ENCODE measurements at regions not wholly inside any gene's neighbourhood (a gene's known extent, or its start where the extent isn't known, plus 50 kb on each side); places are given as distances from the start of the nearest gene placed in this dataset.
"Not testable (repeated sequence)": the region's sequence is repeated elsewhere in the genome, so short reads cannot be mapped to it uniquely, and the experiment has no call there.

DNA sequence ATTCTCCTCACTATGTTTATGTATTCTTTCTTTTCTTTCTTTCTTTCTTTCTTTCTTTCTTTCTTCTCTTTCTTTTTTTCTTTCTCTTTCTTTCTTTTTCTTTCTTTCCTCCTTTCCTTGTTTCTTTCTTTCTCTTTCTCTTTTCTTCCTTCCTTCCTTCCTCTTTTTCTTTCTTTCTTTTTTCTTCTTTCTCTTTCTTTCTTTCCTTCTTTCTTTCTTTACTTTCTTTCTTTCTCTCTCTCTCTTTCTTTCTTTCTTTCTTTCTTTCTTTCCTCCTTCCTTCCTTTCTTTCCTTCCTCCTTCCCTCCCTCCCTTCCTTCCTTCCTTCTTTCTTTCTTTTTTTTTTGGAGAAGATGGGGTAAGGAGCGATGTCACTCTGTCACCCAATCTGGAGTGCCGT is 1405.5 kb downstream of the SLITRK5 start:
- ChIA-PET POLR2A (ENCODE audit: low non-redundant PET) (no interaction called here), CTCF (no interaction called here)
- intact Hi-C loops (cut with micrococcal nuclease; ENCODE audit: unreplicated experiment) = no loop called here
- H3K27me3 ChIP-seq (replicated peaks; ENCODE audit: insufficient read depth, low read depth, low read length, poor library complexity) = no peaks in the 10 kb centered on the region
- no peak for TF ChIP-seq EZH2 (IDR thresholded peaks at IDR 0.05; ENCODE audit: borderline replicate concordance, low read depth, low read length, poor library complexity, severe bottlenecking)
- TF ChIP-seq, protein P1, sequence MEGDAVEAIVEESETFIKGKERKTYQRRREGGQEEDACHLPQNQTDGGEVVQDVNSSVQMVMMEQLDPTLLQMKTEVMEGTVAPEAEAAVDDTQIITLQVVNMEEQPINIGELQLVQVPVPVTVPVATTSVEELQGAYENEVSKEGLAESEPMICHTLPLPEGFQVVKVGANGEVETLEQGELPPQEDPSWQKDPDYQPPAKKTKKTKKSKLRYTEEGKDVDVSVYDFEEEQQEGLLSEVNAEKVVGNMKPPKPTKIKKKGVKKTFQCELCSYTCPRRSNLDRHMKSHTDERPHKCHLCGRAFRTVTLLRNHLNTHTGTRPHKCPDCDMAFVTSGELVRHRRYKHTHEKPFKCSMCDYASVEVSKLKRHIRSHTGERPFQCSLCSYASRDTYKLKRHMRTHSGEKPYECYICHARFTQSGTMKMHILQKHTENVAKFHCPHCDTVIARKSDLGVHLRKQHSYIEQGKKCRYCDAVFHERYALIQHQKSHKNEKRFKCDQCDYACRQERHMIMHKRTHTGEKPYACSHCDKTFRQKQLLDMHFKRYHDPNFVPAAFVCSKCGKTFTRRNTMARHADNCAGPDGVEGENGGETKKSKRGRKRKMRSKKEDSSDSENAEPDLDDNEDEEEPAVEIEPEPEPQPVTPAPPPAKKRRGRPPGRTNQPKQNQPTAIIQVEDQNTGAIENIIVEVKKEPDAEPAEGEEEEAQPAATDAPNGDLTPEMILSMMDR (conservative IDR thresholded peaks at IDR 0.05; ENCODE audit: low read depth, low read length) = no peak
- no TSS peak for BruUV-seq (replicated peaks)
- no peaks in the 10 kb centered on the region for H3K36me3 ChIP-seq (ENCODE audit: insufficient read depth, low read length, poor library complexity, severe bottlenecking)
- no peak for DNase-seq (ENCODE audit: low spot score)
- no peaks in the 10 kb centered on the region for H3K9me3 ChIP-seq (ENCODE audit: low read depth, low read length, poor library complexity, severe bottlenecking)
- H3K4me3 ChIP-seq (ENCODE audit: low read depth, low read length, poor library complexity, severe bottlenecking) = no peak overlapping the region
- H3K4me1 ChIP-seq (ENCODE audit: insufficient read depth, low read length, poor library complexity, severe bottlenecking) = no peaks in the 10 kb centered on the region
- H3K27ac ChIP-seq (ENCODE audit: low read depth, low read length, poor library complexity, severe bottlenecking) = no peak overlapping the region

DNA sequence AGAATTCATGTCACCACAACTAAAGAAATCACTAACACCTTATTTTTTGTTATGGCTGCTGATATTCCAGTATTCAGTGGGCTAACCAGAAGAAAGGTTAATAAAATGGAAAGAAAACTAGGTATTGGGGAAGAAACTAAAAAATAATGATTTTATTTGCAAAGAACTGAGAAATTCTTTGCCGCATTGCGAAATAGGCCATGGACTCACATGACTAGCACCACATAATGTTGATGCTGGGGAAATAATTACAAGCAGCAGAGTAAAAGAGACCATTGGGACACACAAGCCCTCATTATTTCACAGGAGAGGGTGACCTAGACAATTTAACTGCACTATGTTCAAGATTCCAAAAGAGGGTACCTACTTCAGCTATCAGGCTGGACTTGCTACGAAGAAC is 1411.5 kb downstream of the SLITRK5 start:
- POLR2A ChIA-PET (ENCODE audit: low non-redundant PET) = no interaction called here
- TF ChIP-seq, protein P1 (conservative IDR thresholded peaks at IDR 0.05; ENCODE audit: low read depth, low read length) = no peak
- no peak for TF ChIP-seq EZH2 (IDR thresholded peaks at IDR 0.05; ENCODE audit: borderline replicate concordance, low read depth, low read length, poor library complexity, severe bottlenecking)
- no peaks in the 10 kb centered on the region for H3K9me3 ChIP-seq (ENCODE audit: low read depth, low read length, poor library complexity, severe bottlenecking)
- H3K36me3 ChIP-seq (ENCODE audit: insufficient read depth, low read length, poor library complexity, severe bottlenecking) = no peaks in the 10 kb centered on the region
- no TSS peak for BruUV-seq (replicated peaks)
- CTCF ChIA-PET = no interaction called here
- no peak overlapping the region for H3K4me3 ChIP-seq (ENCODE audit: low read depth, low read length, poor library complexity, severe bottlenecking)
- H3K27ac ChIP-seq (ENCODE audit: low read depth, low read length, poor library complexity, severe bottlenecking) = no peak overlapping the region
- intact Hi-C loops (cut with micrococcal nuclease; ENCODE audit: unreplicated experiment) = no loop called here
- DNase-seq (ENCODE audit: low spot score) = no peak
- H3K27me3 ChIP-seq (replicated peaks; ENCODE audit: insufficient read depth, low read depth, low read length, poor library complexity) = no peaks in the 10 kb centered on the region
- no peaks in the 10 kb centered on the region for H3K4me1 ChIP-seq (ENCODE audit: insufficient read depth, low read length, poor library complexity, severe bottlenecking)

DNA sequence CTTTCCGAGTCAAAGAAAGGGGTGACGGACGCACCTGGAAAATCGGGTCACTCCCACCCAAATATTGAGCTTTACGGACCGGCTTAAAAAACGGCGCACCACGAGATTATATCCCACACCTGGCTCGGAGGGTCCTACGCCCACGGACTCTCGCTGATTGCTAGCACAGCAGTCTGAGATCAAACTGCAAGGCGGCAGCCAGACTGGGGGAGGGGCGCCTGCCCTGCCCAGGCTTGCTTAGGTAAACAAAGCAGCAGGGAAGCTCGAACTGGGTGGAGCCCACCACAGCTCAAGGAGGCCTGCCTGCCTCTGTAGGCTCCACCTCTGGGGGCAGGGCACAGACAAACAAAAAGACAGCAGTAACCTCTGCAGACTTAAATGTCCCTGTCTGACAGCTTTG is 1416.9 kb downstream of the SLITRK5 start:
- DNase-seq (ENCODE audit: low spot score); POLR2A ChIA-PET (ENCODE audit: low non-redundant PET); H3K27ac ChIP-seq (ENCODE audit: low read depth, low read length, poor library complexity, severe bottlenecking); H3K4me1 ChIP-seq (ENCODE audit: insufficient read depth, low read length, poor library complexity, severe bottlenecking); H3K36me3 ChIP-seq (ENCODE audit: insufficient read depth, low read length, poor library complexity, severe bottlenecking); CTCF ChIA-PET; intact Hi-C loops (cut with micrococcal nuclease; ENCODE audit: unreplicated experiment); H3K4me3 ChIP-seq (ENCODE audit: low read depth, low read length, poor library complexity, severe bottlenecking); H3K9me3 ChIP-seq (ENCODE audit: low read depth, low read length, poor library complexity, severe bottlenecking); BruUV-seq (replicated peaks); H3K27me3 ChIP-seq (replicated peaks; ENCODE audit: insufficient read depth, low read depth, low read length, poor library complexity): not testable (repeated sequence)

DNA sequence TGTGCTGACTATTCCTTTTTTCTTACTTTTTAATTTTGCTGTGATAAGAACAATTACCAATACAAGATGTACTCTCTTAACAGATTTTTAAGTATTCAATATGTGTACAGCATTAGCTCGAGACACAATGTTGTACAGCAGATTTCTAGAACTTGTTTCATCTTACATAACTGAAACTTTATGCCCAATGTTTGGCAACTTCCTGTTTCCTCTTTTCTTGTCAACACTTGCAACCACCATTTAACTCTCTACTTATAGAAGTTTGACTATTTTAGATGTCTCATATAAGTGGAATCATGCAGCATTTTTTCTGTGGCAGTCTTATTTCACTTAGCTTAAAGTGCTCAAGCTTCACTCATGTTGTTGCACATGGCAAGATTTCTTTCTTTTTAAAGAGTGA is 1426.8 kb downstream of the SLITRK5 start:
- POLR2A ChIA-PET (ENCODE audit: low non-redundant PET) = no interaction called here
- BruUV-seq (replicated peaks) = no TSS peak
- TF ChIP-seq EZH2 (IDR thresholded peaks at IDR 0.05; ENCODE audit: borderline replicate concordance, low read depth, low read length, poor library complexity, severe bottlenecking) = no peak
- TF ChIP-seq, protein P1 (conservative IDR thresholded peaks at IDR 0.05; ENCODE audit: low read depth, low read length) = no peak
- DNase-seq (ENCODE audit: low spot score) = no peak
- Histone ChIP-seq H3K9me3 (ENCODE audit: low read depth, low read length, poor library complexity, severe bottlenecking) (no peaks in the 10 kb centered on the region), H3K4me3 (ENCODE audit: low read depth, low read length, poor library complexity, severe bottlenecking) (no peak overlapping the region), H3K27ac (ENCODE audit: low read depth, low read length, poor library complexity, severe bottlenecking) (no peak overlapping the region), H3K4me1 (ENCODE audit: insufficient read depth, low read length, poor library complexity, severe bottlenecking) (no peaks in the 10 kb centered on the region), H3K27me3 (replicated peaks; ENCODE audit: insufficient read depth, low read depth, low read length, poor library complexity) (no peaks in the 10 kb centered on the region), H3K36me3 (ENCODE audit: insufficient read depth, low read length, poor library complexity, severe bottlenecking) (no peaks in the 10 kb centered on the region)
- intact Hi-C loops (cut with micrococcal nuclease; ENCODE audit: unreplicated experiment) = no loop called here
- CTCF ChIA-PET = no interaction called here

Data from A673 (cell line).